Body of pancreas (tissue), 4 donors: ENCODE measurements at regions not wholly inside any gene's neighbourhood (a gene's known extent, or its start where the extent isn't known, plus 50 kb on each side); places are given as distances from the start of the nearest gene placed in this dataset.

ENCODE experiments used
- POLR2A ChIP-seq, 3 donors: fragments of 450-650 bp; IDR thresholded peaks; one replicate each; pipeline ENCODE4 v1.6.1; 2016; ENCODE audit warnings: antibody characterized with exemption in 3 of 3, mild to moderate bottlenecking in 2 of 3
- TF ChIP-seq, protein P1 (sequence below), 7 experiments: fragments of 450-650 bp in 4 of 7; fragments of 200-600 bp in 3 of 7; sonication (generic) in 3 of 7; IDR thresholded peaks; one replicate each; pipeline ENCODE4 v1.5.1; 2016 to 2019; ENCODE audit warnings: antibody characterized with exemption in 7 of 7

DNA sequence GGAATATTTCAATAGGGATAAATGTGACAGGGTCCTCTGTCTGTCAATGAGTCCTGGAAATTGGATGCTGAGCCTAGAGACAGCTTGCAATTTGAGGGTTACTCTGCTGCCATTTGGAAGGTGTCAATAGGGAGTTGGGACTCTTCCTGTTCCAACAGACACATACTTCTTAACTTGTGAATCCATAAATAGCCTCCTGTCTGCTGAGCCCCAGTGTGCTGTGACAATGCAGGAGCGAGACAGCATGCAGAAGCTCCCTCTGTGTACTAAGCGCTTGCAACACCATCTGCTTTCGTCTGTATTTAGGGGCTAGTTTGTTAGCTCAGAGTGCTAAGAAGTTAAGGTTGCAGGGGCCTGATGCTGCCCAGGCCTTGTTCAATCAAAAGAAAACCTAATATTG, 58.5 kb upstream of the GPR12 start:
- no peak for TF ChIP-seq POLR2A (IDR thresholded peaks at IDR 0.05)
- TF ChIP-seq, protein P1, sequence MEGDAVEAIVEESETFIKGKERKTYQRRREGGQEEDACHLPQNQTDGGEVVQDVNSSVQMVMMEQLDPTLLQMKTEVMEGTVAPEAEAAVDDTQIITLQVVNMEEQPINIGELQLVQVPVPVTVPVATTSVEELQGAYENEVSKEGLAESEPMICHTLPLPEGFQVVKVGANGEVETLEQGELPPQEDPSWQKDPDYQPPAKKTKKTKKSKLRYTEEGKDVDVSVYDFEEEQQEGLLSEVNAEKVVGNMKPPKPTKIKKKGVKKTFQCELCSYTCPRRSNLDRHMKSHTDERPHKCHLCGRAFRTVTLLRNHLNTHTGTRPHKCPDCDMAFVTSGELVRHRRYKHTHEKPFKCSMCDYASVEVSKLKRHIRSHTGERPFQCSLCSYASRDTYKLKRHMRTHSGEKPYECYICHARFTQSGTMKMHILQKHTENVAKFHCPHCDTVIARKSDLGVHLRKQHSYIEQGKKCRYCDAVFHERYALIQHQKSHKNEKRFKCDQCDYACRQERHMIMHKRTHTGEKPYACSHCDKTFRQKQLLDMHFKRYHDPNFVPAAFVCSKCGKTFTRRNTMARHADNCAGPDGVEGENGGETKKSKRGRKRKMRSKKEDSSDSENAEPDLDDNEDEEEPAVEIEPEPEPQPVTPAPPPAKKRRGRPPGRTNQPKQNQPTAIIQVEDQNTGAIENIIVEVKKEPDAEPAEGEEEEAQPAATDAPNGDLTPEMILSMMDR (IDR thresholded peaks at IDR 0.05) = no peak
